AML-193 (cell line): ENCODE measurements at regions not wholly inside any gene's neighbourhood (a gene's known extent, or its start where the extent isn't known, plus 50 kb on each side); places are given as distances from the start of the nearest gene placed in this dataset.

Source experiments
- DNase-seq, 2 experiments: peaks; one replicate each; lab custom pipeline; 2025; lab: John Stamatoyannopoulos, UW

- no peak for DNase-seq
Observed at GRCh38 chr6:147716434-147716833, 207.9 kb downstream of the SAMD5 start.

DNA sequence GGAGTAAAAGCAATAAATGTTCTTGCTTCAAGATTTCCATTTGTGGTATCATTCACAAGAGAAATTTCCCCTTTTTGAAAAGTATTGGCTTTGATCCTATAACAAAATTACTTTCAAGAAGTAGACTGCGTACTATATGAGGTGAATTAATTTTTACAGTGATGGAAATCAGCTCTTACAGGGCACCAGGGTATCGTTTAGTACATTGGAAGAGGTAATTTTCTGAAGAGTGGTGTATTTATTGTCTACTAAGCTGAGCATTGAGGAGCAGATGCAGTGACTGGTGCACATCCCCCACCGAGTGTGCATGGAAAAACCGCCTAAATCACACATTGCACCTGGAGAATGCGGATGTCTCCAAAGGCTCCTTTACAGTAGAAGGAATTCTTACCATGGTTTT is 209.5 kb downstream of the SAMD5 start:
- DNase-seq = no peak

DNA sequence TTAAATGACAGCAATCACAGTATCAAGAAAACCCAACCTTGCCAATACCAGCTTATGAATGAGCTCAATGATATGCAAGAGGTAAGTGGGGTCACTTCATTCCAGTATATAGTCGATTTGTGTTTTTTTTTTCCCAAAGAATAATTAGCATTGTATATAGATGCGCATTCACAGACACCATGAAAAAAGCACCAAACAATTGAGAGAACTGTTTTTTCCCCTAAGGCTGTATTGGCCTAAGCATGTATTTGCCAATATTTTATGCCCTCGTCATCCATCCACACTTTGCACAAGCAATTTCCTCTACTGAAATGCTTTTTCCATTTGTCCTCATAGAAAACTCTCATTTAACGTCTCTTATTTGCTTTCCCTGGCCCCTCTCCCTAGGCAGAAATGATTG is 213.7 kb downstream of the SAMD5 start:
- DNase-seq = no peak

DNA sequence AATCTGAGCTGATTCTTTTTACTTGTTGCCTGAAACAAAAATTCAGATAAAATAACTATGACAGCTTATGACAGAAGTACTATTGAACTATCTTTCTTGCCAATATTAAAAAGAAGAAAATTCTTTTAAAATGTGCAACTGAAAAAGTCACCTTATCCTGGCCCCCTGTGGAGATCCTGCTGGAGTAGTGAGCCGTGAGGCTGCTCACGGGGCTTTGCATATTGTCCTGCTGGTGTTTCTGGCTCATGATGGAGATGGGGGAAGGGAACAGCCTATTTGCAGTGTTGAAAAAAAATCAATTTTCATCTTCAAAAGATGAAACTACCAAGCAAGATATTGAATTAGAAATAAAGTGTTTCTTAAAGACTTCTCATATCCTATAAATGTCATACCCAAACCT is 216.0 kb downstream of the SAMD5 start:
- DNase-seq = no peak

DNA sequence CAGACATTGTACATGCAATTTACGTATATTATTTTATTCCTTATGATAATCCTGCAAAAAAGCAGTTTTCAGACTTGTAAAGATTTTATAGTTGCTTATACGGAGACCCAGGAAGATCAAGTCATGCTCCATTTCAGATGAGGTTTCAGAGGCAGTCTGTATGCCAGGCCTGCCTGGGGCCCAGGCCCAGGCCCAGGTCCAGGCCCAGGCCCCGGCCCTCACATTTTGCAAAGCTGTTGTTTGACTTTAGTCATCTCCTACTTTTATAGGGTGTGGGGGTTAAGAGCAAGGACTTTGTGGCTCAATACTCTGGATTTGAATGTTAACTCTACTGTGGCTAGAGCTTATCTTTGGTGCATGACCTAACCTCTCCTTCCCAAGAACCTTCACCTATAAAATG is 217.9 kb downstream of the SAMD5 start:
- no peak for DNase-seq

GRCh38 chr6:147728903-147729302 is 220.4 kb downstream of the SAMD5 start:
- DNase-seq = no peak

DNA sequence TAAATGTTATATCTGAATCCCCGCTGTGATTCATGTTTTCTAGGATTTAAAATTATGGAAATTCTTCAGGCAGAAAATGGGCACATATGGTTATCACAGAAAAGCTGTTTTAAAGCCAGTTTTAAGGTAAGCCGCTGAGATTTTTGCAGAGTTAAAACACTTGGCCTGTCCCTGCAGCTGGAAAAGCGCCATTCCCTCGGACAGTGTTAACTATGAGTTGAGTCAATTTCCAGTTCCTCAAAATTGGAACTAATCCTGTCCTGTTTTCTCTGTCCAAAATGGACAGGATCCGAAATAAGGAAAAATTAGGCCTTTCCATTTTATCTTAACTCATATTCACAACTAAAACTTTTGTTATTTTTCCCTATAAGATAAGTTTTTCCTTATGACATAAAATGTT is 225.2 kb downstream of the SAMD5 start:
- DNase-seq = no peak

DNA sequence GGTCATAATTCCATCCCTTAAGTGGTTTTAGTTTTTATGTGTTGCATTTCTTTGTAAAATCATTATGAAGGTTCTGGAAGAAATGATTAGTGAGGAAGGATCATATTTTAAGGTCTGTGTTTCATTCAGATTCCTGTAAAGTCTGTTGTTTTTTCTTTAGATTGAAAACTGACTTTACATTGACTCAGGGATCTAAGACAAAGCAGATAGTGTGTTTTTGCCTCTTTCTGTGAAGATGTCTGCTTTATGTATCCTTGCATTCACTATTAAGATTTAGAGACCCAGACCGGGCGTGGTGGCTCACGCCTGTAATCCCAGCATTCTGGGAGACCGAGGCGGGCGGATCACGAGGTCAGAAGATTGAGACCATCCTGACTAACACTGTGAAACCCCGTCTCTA is 225.7 kb downstream of the SAMD5 start:
- no peak for DNase-seq

DNA sequence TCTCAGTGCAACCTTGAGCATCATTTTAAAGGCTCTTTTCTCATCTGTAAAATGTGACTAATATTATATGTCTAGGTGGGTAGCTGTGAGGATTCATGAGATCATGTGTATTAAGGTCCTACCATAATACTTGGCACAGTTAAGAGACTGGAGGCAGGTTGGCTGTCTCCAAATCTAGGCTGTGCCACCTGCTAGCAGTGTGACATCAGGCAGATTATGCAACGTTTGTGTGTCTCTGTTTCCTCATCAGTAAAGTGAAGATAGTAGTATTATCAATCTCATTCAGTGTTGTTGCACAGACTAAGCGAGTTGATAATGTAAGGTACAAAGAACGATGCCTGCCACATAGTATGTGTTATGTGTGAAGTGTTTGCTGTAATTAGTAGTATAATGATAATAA is 227.4 kb downstream of the SAMD5 start:
- DNase-seq = no peak

GRCh38 chr6:147737115-147737514 is 228.6 kb downstream of the SAMD5 start:
- no peak for DNase-seq

DNA sequence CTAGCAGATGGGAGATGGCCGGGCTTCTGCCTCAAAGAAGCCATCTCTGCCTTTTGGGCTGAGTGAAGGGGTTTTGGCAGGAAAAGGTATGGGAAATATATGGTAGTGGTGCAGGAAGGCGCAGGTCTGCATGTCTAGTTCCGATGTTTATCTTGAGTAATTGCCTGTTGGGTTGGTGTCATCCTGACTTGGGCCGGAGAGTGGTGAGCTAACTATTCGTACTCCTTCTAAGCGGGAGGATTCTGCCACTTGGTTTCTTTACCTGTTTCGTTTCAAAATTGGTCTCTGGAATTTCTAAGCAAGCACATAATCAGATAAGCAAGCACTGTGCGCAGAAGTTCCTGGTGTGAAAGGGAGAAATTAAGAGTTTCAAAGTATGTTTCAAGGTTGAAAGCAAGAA is 229.6 kb downstream of the SAMD5 start:
- no peak for DNase-seq

DNA sequence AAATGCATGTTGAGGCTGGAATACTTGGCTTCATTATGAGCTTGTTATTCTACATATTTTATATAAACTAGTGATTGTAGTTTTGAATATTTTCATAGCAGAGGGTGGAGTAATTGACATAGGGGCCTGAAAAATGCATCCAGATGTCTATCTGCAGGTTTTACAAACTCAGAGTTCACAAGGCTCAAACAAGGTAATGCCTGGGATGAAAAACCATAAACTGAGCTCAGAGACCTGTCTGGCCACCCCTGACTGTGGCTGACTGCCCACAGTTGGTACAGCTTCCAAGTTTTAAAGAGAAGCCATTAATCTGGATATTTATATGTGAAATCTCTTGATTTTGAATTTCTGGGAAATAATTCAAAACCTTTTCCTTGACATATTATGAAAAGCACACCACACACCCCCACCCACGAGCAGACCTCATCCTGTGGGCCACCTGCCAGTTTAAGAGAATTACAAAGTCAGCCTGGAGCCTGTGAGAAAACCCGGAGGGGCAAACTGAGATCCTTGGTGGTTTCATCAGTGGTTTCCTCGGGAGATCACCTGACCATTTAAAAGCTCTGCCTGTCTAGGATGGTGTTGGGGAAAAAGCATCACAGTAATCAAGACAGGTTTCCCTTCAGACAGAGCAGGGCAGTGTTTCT is 230.1 kb downstream of the SAMD5 start:
- no peak for DNase-seq

GRCh38 chr6:147740326-147740725 is 231.8 kb downstream of the SAMD5 start:
- no peak for DNase-seq

- DNase-seq = no peak
Observed at GRCh38 chr6:147740916-147741315, 232.4 kb downstream of the SAMD5 start.

GRCh38 chr6:147741389-147741788 is 232.9 kb downstream of the SAMD5 start:
- DNase-seq = no peak

GRCh38 chr6:147742440-147742839 is 233.9 kb downstream of the SAMD5 start:
- no peak for DNase-seq

- DNase-seq = no peak
Observed at GRCh38 chr6:147744012-147744411, 235.5 kb downstream of the SAMD5 start.

DNA sequence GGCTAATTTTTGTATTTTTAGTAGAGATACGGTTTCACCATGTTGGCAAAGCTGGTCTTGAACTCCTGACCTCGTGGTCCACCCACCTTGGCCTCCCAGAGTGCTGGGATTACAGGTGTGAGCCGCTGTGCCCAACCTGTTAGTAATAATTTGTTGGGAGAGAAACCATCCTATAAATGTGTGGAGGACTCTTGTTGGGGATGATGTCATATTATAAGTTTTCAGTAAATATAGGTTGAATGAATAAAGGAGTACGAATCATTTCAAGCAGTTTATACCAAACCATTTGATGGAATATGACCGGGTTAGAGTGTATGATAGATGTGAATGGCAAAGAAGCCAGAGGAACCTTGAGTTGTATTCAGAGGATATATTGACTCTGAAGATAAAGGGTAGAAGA is 240.8 kb downstream of the SAMD5 start:
- no peak for DNase-seq

- DNase-seq = no peak
Observed at GRCh38 chr6:147750413-147750812, 241.9 kb downstream of the SAMD5 start.

DNA sequence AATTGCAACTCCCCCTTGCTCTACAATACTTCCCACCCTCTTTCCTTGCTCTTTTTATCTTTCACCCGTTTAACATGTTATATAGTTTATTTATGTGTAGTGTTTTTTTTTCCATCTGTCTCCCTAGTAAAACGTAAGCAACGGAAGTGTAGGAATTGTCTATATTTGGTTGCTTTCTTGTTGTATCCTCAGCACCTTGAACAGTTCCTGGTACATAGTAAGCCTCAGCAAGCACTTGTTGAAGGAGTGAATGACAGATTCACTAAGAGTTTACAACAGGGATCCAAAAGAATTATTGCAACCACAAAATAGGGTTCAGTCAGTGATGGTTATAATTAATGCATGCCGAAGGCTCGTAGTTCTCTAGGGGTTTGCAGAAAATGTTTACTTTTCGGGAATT is 242.7 kb downstream of the SAMD5 start:
- DNase-seq = no peak

GRCh38 chr6:147752689-147753403 is 244.4 kb downstream of the SAMD5 start:
- no peak for DNase-seq

DNA sequence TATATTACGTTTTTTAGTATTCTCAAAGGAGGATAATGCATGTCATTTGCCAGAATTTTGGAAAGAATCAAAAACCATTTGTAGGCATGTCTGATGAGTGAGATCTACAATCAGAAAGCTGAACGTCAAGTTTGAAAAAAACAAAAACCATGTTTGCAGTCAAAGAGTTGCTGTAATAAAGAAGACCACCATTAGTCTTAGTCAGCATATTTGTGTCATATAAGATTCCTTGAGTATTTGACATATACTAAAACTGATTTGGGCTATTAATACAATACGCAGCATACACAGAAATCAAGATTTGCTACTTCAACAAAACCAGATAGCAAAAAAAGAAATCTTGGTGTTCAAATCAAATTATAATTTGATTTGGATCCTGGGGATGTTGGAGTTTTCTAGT is 247.5 kb downstream of the SAMD5 start:
- DNase-seq = no peak

- no peak for DNase-seq
Observed at GRCh38 chr6:147756891-147757290, 248.4 kb downstream of the SAMD5 start.

DNA sequence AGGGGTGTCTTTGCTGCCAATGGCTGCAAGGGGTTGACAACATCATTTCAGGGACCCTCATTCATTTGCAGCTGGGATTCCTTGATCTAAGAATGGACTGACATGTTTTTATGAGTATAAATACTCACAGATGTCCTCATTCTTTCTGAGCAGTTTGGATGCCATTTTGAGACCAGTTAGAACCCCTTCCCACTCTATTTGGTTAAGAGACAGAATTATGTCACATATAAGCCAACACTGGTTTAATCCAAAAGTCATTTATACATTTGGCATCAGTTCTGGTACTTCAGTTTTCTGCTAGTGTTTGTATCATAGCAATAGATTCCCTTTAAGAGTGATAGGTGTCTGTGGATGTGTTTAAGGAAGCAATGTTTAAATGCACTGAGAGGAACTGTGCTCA is 248.8 kb downstream of the SAMD5 start:
- no peak for DNase-seq
